ENCODE measurements at regions not wholly inside any gene's neighbourhood (a gene's known extent, or its start where the extent isn't known, plus 50 kb on each side); places are given as distances from the start of the nearest gene placed in this dataset.
A peak's percentile ranks its signal among the peaks of the same experiment; 100 is the strongest.

DNA sequence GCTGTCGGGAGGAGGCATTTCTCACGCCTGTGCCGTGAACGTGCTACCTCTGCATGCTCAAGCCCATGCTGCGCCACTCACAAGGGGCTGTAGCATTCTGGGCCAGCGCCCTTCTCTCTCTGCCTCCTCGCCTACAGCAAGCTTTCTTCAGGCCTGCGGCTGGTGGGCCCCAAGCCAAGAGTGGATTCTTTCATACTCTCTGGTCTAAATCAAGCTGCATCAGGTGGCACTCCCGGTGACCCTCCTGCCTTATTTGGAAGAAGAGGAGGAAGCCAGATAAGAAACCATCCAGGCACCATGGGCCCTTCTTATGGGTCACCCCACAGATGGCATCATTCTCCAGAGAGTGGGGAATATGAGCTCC lies 86.7 kb upstream of the DUSP5 start:
- Histone ChIP-seq H3K4me1 (no peaks in the 10 kb centered on the region), H3K4me3 (no peak overlapping the region), H3K27ac (no peak overlapping the region), H3K9ac (no peak overlapping the region), H2AFZ (replicated peaks) (no peak overlapping the region), H3K4me2 (no peak overlapping the region), H3K27me3 (no peaks in the 10 kb centered on the region), H3F3A (ENCODE audit: low read depth) (no peaks in the 10 kb centered on the region), H3K36me3 (no peaks in the 10 kb centered on the region), H3K79me2 (ENCODE audit: low read depth) (no peaks in the 10 kb centered on the region), H3K9me3 (ENCODE audit: low read depth) (no peaks in the 10 kb centered on the region), H4K20me1 (ENCODE audit: low read depth) (no peaks in the 10 kb centered on the region)
- Mint-ChIP-seq H3K36me3 (no peaks in the 10 kb centered on the region), H3K9me3 (no peaks in the 10 kb centered on the region), H3K27me3 (ENCODE audit: insufficient read depth, low read depth) (peaks cover 5% of the 10 kb centered on the region), H3K27ac (no peak overlapping the region), H3K4me3 (no peak overlapping the region), H3K4me1 (peaks cover 16% of the 10 kb centered on the region)
- TF ChIP-seq EZH2 (IDR thresholded peaks at IDR 0.05) (no peak), EZH2phosphoT487 (IDR thresholded peaks at IDR 0.05) (no peak)
- TF ChIP-seq, protein P1, sequence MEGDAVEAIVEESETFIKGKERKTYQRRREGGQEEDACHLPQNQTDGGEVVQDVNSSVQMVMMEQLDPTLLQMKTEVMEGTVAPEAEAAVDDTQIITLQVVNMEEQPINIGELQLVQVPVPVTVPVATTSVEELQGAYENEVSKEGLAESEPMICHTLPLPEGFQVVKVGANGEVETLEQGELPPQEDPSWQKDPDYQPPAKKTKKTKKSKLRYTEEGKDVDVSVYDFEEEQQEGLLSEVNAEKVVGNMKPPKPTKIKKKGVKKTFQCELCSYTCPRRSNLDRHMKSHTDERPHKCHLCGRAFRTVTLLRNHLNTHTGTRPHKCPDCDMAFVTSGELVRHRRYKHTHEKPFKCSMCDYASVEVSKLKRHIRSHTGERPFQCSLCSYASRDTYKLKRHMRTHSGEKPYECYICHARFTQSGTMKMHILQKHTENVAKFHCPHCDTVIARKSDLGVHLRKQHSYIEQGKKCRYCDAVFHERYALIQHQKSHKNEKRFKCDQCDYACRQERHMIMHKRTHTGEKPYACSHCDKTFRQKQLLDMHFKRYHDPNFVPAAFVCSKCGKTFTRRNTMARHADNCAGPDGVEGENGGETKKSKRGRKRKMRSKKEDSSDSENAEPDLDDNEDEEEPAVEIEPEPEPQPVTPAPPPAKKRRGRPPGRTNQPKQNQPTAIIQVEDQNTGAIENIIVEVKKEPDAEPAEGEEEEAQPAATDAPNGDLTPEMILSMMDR (IDR thresholded peaks at IDR 0.05): no peak
- DNase-seq (ENCODE audit: low spot score): no peak

- Histone ChIP-seq H3K4me3 (no peak overlapping the region), H3K27me3 (no peaks in the 10 kb centered on the region), H3K79me2 (ENCODE audit: low read depth) (no peaks in the 10 kb centered on the region), H4K20me1 (ENCODE audit: low read depth) (no peaks in the 10 kb centered on the region), H3K4me1 (no peaks in the 10 kb centered on the region), H2AFZ (replicated peaks) (no peak overlapping the region), H3K36me3 (no peaks in the 10 kb centered on the region), H3F3A (ENCODE audit: low read depth) (no peaks in the 10 kb centered on the region), H3K4me2 (no peak overlapping the region), H3K9me3 (ENCODE audit: low read depth) (no peaks in the 10 kb centered on the region), H3K27ac (no peak overlapping the region), H3K9ac (no peak overlapping the region)
- H3K4me1 Mint-ChIP-seq: peaks cover 13% of the 10 kb centered on the region
- TF ChIP-seq, protein P1 (IDR thresholded peaks at IDR 0.05): no peak
- TF ChIP-seq EZH2 (IDR thresholded peaks at IDR 0.05): no peak
- TF ChIP-seq EZH2phosphoT487 (IDR thresholded peaks at IDR 0.05): no peak
- peaks cover 4% of the 10 kb centered on the region for H3K27me3 Mint-ChIP-seq (ENCODE audit: insufficient read depth, low read depth)
- no peak overlapping the region for H3K4me3 Mint-ChIP-seq
- no peaks in the 10 kb centered on the region for H3K36me3 Mint-ChIP-seq
- peak overlapping the region; percentile 81 for H3K27ac Mint-ChIP-seq
- H3K9me3 Mint-ChIP-seq: no peaks in the 10 kb centered on the region
- no peak for DNase-seq (ENCODE audit: low spot score)
Observed at GRCh38 chr10:110413049-110413783, 84.5 kb upstream of the DUSP5 start.

DNA sequence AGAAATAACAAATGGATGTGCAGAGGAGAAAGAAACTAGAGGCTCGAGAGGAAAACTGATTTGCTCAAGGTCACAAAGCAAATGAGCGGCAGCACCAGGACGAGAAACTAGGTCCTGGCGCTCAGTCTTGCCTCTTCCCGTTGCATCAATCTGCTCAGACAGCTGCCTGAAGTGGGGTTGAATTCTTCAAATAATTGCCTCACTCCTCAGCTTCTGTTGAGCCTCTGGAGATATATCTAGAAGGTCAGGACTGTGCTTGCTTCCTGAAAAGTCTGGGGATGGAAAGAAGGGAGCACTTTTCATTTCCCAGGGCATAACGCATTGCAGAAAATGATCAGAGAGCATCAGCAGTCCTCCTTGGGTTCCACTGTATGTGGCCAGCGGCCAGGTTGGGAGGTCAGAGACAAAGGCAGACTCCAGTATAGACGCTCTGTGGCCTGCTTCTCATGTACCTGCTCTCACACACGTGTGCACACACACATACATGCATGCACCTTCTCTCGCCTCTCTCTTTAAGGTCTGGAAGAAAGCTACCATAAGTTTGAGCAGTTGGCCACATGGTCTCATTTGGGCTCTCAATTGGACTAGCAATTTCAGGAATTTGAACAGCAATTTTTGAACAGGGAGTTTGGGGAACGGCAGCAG lies 83.7 kb upstream of the DUSP5 start:
- H3K4me1 ChIP-seq: no peaks in the 10 kb centered on the region
- no peaks in the 10 kb centered on the region for H3K36me3 ChIP-seq
- no peak for TF ChIP-seq EZH2phosphoT487 (IDR thresholded peaks at IDR 0.05)
- no peak overlapping the region for H3K4me3 ChIP-seq
- no peak overlapping the region for H3K9ac ChIP-seq
- no peak overlapping the region for H3K4me2 ChIP-seq
- H3K27ac ChIP-seq: no peak overlapping the region
- H3K79me2 ChIP-seq (ENCODE audit: low read depth): no peaks in the 10 kb centered on the region
- Mint-ChIP-seq H3K4me1 (peaks cover 13% of the 10 kb centered on the region), H3K36me3 (no peaks in the 10 kb centered on the region), H3K27me3 (ENCODE audit: insufficient read depth, low read depth) (peaks cover 4% of the 10 kb centered on the region), H3K4me3 (no peak overlapping the region), H3K9me3 (no peaks in the 10 kb centered on the region), H3K27ac (peak overlapping the region; percentile 81)
- H3K9me3 ChIP-seq (ENCODE audit: low read depth): no peaks in the 10 kb centered on the region
- no peaks in the 10 kb centered on the region for H3K27me3 ChIP-seq
- H4K20me1 ChIP-seq (ENCODE audit: low read depth): no peaks in the 10 kb centered on the region
- H3F3A ChIP-seq (ENCODE audit: low read depth): no peaks in the 10 kb centered on the region
- DNase-seq (ENCODE audit: low spot score): no peak
- H2AFZ ChIP-seq (replicated peaks): no peak overlapping the region
